NCI-H1436 treated with DMSO at 0.1 percent for 48 hours (cell line): ENCODE measurements at regions not wholly inside any gene's neighbourhood (a gene's known extent, or its start where the extent isn't known, plus 50 kb on each side); places are given as distances from the start of the nearest gene placed in this dataset.
"Not testable (repeated sequence)": the region's sequence is repeated elsewhere in the genome, so short reads cannot be mapped to it uniquely, and the experiment has no call there.

Experiments
- DNase-seq: peaks from one replicate; lab custom pipeline; 2025; lab: John Stamatoyannopoulos, UW

DNA sequence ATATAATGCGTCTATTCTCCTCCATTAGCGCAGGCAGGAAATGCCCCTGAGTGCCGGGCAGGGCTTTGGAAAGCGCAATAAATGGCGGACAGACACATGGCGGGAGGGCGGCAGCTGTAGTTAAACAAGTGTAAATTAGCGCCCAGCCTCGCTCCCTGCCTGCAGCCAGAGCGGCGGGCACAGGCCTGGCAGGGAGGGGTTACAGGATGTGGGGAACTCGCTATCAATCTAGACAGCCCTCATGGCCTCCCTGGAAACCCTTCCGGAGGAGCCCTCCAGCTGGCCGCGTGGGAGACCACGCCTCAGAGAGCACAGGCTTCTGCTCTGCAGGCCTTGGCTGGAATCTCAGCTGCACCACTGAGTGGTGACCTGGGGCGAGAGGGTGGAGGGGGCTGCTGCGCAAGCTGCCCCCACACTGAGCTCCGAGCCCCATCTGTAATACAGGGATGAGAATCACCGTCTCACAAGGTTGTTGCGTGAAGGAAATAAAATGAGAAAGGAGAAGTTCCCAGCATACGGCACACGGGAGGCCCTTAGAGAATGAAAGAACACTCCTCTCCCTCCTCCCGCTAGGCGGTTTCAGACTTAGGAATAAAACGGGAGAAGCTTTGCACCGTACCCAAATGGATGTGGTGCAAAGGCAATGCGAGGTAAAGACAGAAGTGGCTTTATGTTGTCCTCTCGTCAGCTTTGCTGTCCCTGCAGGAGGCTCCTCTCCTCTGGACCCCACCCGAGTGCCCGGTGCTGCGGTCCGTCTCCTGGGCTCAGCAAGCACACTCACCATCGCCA is 167.2 kb upstream of the POU3F1 start:
- peak; percentile 13 for DNase-seq

DNA sequence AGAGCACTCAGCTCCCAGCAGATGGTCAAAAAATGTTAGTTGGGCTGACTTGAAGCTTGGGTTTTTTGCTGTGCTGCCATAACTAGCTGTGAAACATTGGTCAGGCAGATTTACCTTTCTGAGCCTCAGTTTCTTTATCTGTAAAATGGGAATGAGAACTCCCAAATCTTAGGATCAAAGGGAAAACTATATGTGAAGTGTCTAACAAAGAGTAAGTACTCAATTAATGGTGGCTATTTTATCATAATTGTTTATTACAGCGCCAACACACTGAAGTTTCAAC is 164.2 kb upstream of the POU3F1 start:
- no peak for DNase-seq

DNA sequence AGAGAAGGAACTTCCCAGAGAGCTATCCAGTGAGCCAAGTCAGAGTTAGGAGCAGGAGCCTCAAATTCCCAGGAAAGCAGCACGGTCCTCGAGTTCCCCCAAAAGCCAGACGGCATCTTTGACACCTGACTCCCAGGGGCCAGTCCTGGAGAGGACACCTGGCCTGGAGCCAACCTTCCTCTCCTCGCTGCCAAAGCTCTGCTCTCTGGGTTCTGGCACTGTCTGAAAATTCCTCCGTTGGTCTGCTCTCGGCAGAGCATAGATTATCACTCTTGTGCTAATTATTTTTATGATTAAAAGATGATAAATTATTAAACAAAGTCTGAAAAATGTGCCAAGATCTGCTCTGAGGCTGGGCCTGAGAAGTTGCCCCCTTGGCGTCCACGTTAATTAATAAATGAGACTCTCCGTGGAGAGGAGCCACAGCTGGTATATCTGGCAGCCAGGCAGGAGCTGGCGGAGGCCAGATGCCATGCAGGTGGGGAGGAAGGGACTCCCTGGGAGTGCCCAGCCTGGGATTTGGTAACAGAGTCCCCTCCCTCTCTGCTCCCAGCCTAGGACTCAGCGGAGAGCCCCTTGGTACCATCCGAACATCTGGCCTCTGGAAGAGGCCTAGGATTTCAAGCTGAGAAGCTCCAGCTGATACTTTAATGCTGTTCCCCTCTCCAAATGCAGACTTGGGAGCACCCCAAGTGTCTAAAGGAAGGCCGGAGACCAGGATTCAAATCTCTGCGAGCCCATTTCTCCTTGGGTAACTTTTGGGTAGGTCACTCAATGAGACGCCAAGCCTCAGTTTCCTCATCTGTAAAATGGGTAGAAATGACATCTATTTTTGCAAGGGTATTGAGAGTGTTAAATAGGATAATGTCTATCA is 163.7 kb upstream of the POU3F1 start:
- DNase-seq: no peak

DNA sequence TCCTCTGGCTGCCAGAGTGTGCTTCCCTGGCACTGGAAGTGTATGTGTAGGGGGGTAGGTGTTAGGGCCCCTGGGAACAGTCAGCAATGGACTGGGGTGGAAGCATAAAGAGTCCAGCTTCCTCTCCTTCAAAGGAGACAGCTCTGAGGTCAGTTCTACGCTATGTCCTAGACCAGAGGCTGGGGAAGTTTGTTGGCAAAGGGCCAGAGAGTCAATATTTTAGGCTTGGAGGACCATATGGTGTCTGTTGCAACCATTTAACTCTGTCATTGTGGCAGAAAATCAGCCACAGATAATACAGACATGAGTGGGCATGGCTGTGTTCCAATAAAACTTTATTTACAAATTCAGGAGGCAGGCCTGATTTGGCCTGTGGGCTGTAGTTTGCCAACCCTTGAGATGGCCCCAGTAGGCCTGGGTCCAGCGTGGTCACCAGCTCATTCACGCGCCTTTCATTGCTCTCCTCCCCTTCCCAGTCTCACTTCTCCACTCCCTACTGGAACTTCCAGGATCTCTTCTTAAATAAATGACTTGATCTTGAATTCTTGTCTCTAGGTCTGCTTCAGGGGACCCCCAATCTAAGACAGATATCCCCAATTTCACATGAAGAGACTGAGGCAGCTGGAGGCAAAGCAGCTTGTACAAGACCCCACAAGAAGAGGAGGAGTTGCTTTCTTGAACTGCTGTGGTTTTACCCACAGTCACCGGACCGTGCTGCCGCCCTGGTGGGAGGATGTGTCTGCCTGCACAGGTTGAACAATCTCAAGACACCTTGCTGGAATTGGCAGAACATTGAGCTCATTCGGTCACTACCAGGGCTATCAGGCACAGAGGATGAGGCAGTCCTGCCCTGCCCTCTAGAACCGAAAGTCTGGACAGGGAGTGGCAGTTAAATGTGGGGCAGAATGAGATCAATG is 162.4 kb upstream of the POU3F1 start:
- no peak for DNase-seq

DNA sequence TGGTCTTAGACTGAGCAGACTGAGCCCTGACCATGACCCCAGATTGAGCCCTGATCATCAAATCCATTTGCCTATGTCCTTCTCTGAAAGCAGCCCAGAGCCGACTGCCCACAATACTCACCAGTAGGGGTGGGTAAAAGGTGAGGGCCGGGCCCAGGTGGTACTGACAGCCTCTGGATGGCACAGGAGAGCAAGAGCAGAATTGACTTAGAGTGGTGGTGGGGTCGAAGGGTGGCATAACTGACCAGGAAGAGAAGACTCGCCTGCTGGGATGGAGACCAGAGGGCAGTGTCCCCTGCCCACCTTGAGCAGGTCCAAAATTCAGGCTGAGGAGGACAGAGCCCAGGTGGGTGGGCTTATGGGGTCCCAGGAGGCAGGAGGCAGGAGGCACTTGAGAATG is 161.3 kb upstream of the POU3F1 start:
- no peak for DNase-seq

DNA sequence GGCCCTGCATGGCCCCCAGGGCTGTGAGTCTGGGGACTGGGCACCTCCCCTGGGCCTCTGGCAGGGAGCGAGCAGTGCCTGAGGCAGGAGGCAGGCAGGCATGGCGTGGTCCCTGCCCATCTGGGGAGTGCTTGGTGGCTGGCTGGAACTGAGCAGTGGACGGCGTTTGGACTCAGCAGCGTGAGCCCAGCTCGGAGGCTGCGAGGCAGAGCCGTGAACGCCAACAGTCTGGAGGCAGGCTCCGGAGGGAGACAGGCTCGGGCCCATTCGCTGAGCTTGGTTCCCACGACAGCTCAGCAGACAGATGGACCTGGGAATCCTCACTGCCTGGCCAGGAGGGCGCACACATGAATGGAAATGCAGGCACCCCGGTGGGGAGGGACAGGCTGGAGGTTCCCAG is 160.7 kb upstream of the POU3F1 start:
- no peak for DNase-seq

DNA sequence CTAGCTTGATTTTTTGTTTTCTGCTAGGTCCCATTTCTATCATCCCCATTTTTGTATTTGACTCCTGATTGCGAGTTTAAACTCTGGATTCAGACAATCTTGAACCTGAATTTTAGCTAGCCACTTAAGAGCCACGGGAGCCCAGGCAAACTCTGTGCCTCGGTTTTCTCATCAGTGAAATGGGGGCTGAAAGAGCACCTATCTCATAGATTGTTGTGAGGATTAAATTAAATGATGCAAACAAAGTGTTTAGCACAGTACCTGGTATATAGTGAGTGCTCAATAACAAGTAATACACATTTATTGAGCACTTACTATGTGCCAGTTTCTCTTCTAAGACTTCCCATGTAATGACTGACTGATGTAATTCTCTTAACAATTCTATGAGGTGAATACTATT is 158.1 kb upstream of the POU3F1 start:
- no peak for DNase-seq

DNA sequence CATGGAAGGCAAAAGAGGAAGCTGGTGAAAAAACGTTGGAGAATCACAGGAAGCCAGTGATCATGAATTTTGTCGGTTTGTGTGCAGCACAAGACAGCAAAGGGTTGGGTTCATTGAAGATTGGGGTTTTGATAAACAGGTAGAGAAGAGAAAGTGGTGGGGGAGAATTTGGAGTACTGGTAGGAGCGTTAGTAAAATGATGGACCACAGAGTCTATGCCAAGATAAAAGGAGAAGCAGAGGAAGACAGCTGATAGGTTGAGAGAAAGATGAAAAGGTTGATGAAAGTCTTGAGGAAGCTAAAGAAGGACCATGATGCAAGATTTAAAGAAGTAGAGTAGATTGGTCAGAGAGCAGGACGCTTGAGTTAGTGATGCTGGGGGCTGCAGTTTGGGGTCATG is 156.8 kb upstream of the POU3F1 start:
- DNase-seq: no peak

DNA sequence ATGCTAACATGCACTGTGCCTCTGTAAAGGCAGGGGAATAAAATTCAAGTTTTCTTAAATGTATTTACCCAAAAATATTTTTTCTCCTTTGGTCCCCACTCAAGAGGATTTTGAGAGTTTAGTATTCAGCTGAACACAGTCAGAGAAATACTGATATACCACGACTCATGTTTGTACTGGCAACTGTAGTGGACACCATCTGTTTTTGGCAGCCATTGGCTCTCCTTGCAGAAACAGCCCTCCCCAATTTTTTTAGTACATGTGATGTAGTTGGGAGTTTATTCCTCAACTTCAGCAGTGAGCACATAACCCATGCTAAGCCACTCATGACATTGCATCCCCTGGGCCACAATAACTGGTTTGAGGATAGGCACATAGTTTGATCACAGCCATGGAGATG is 154.8 kb upstream of the POU3F1 start:
- DNase-seq: no peak

DNA sequence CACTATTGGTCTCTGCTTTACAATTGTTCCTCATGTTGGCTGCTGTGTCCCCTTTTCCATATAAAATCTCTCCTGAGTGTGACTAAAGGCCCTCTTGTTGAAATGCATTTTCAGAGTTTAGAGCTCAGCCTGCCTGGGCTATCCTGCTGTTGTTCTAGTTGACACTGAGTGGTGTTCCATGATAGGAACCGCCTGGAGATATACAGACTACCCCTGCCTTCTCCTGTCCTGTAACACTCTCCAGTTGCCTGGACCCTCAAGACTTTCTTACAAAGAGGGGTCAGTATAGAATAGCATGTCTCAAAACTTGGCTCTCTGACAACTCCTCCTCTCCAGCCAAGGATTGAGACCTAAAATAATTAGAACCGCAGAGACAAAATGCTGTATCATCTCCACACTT is 152.0 kb upstream of the POU3F1 start:
- no peak for DNase-seq

DNA sequence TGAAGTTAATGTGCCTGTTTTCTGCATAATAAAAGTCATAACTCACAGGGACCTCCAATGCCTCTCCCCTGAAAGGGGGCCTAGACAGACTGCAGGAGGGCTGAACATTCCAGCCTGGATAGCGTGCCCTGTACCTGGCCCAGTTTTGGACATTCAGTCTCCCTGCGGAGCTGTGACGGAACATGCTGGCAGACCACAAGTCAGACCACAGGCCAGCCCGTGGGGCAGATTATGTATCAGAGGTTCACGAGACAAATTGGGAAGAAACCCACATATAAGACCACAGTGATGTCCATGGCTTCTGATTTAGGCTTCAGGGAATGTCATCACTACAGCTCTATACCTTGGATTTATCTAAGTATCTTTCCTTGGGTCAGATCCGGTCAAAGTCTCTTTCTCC is 151.5 kb upstream of the POU3F1 start:
- no peak for DNase-seq

DNA sequence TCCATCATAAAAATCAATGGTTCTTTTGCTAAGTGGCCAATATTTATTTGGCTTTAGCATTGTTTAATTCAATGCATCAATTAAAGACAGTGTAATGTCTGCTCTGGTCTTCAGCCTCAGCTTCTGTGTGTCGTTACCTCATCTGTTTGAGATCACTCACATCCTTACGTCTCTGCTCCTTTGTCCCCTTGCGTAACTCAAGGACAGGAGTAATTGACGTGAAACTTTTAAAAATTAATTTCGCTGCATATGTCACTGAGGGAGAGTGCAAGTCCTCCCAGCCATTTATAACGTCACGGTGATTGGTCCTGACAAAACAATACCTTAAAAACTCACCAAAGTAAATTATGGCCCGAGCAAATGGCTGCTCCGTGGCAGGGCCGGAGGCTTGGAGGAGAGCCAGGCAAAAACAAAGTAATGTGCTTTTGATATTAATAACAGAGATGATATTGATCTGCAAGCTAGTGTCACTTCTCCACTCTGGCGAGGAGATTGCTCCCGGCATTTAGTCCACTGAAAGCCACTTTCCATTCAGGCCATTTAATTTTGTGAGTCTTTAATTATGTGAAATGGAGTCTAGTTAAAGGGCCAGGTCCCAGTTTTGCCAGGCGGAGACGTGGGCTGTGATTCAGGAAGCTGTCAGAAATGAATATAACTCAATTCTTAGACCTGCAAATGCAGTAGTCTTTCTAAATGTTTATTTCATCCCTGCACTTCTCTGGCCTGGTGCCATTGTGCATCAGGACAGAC is 150.9 kb upstream of the POU3F1 start:
- DNase-seq: no peak

DNA sequence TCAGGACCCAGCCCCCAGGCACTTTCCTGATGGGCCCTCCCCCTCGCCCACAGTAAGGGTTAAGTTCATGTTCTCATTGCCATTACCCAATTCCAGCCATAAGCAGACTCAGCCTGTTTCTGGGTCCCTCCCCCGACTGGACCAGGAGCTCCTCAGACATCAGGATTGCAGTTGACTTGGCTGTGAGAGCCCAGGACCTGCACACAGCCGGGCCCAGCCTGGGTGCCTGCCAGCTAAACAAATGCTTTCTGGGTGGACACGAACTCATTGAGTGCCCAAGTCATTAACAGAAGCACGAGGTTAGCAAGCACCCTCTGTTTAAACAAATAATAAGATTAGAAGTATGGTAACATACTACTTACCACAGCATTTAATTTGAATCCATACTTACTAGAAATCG is 147.9 kb upstream of the POU3F1 start:
- DNase-seq: no peak

DNA sequence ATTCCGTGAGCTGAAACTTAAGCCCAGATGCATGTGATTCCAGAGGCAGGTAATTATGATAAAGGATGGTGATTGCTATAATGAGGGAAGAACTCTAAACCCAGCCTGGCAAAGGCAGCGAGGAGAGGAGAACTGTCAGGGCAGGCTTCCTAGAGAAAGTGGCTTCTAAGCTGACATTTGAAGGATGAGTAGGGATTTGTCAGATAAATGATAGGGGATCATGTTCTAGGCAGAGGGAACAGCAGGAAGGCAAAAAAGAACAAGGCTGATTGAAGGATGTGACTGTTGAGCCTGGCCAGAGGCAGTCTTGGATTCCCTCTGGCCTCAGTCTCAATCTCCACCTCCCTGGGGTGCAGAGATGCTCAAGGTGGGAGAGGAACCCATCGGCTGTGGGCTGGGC is 146.4 kb upstream of the POU3F1 start:
- DNase-seq: no peak

DNA sequence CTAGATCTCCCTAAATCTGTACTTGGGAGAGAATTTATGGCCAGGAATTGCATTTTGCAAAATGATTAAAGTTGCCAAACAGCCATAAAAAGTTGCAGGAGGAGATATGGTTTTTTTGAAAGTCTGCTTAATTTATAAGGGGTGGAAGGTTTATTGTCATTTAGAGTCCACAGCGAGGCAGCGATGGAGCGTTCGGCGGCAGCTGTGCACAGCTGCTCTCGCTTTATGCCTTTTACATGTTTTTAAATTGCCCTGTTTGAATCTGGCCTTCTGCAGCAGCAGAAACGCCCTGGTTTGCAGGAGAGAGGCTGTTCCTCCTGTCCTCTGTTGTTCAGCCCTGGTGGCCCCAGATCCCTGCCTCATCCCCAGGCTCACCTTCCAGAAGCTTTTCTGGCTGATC is 144.9 kb upstream of the POU3F1 start:
- DNase-seq: no peak

DNA sequence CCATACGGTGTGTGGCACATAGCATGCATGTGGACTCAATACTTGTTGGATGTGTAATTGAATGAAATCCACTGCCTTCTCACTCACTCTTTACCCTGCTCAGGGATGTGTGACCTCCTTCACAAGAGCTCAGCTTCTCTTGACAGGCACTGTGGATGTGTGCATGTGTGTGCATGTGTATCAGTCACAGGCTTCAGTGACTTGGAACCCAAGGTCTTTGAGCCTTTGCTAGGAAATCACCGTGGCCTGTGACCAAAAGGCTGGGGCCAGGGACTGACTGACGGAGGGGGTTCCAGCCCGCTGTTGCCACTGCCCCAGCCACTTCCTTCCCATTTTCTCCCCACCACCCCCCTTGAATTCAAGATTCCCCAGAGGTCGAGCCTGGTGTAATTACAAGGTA is 144.4 kb upstream of the POU3F1 start:
- no peak for DNase-seq

DNA sequence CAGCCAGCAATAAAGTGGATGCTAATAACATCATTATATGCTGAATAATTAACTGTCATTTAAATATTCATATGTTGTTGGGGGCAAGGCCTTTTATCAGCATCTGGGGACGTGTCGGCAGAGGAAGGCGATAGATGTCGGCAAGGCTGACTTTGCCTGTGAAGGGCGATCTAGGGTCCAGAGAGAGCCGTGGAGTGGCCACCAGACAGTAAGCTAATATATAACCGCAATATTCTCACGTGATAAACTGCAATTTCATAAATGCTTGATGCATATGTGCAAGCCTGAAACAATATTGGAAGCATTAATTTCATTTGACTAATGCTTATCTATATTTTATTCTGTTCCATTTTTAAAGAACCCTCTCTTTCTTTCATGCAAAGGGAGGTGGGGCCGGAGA is 141.0 kb upstream of the POU3F1 start:
- DNase-seq: no peak

DNA sequence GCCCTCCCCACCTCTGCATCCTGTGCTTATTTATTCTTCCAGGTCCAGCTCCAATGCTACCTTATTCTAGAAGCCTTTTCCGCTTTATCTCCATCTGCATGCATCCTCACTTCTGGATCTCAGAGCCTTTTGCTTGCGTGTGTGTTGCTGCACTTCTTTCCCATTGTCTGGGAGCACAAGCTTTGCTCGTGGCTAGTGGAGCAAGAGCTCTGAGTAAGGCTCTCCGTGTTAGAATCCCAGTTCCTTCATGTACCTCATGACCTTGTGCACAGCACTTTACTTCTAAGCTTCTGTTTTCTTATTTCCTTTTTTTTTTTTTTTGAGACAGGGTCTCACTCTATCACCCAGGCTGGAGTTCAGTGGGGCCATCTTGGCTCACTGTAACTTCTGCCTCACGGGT is 140.0 kb upstream of the POU3F1 start:
- no peak for DNase-seq

DNA sequence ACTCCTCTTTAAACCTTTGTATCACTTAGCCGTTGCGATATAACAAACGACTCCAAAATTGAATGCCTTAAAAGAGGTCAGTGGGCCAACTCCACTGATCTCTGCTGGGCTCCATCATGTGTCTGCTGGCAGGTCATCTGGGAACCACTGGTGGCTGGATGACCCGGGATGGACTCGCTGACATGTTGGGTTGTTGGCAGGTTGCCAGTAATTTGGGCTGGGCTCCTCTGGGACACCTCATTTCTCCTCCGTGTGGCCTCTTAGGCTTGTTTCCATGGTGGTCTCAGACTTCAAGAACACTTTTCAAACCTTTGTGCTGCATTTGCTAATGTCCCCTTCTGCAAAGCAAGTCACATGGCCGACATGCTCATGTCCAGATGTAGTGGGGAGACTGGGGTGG is 139.3 kb upstream of the POU3F1 start:
- no peak for DNase-seq

DNA sequence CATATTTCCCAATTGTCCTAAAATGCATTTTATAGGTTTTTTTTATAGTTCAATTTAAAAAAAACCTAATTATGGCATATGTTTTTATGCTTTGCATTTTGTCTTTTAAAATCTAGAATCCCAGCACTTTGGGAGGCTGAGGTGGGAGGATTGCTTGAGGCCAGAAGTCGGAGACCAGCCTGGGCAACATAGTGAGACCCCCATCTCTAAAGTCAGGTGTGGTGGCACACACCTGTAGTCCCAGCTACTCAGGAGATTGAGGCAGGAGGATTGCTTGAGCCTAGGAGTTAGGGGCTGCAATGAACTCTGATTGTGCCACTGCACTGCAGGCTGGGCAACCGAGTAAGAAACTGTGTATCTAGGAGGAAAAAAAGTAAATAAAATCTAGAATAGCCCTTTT is 137.2 kb upstream of the POU3F1 start:
- no peak for DNase-seq

DNA sequence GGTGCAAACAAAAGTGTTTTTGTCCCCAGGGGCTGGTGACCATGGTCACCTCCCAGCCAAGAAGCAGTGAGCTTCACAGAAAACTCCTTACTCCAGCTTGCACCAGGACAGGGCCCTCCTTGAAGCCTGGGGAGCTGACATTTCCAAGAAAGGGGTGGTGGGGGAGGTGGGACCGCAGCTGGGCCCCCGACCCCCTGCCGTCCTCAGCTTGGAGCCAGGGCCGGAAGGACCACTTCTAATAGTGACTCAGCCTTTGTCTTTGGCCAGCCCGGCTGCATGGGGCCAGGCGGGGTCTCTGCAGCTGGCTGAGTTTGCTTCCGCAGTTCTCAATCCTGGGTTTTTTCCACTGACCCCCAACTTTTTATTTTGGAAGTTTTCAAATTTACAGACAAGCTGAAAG is 136.5 kb upstream of the POU3F1 start:
- DNase-seq: no peak

DNA sequence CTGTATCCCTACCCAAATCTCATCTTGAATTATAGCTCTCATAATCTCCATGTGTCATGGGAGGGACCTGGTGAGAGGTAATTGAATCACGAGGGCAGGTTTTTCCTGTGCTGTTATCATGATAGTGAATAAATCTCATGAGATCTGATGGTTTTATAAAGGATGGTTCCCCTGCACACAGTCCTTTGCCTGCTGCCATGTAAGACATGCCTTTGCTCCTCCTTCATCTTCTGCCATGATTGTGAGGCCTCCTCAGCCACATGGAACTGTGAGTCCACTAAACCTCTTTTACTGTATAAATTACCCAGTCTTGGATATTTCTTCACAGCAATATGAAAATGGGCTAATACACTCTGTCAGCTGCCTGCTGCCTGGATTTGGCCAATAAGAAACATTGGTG is 133.8 kb upstream of the POU3F1 start:
- not testable (repeated sequence) for DNase-seq
